ENCODE measurements at regions not wholly inside any gene's neighbourhood (a gene's known extent, or its start where the extent isn't known, plus 50 kb on each side); places are given as distances from the start of the nearest gene placed in this dataset.

GRCh38 chr10:4763513-4763912 is 62.5 kb upstream of the AKR1E2 start:
- Histone ChIP-seq H3K27ac (ENCODE audit: insufficient read depth, low read depth, low read length) (peak overlapping the region; percentile 70), H3K9me1 (replicated peaks; ENCODE audit: control insufficient read depth, extremely low read depth, insufficient read depth, low read length) (no peaks in the 10 kb centered on the region), H2AFZ (ENCODE audit: low read depth, low read length) (peak overlapping the region; percentile 37), H4K20me1 (replicated peaks; ENCODE audit: control insufficient read depth, extremely low read depth, insufficient read depth, low read length) (no peaks in the 10 kb centered on the region), H3K27me3 (ENCODE audit: control insufficient read depth in 2 of 2, insufficient read depth in 2 of 2, low read length in 2 of 2) (no peaks in the 10 kb centered on the region), H3K4me2 (ENCODE audit: insufficient read depth, low read length) (peak overlapping the region; percentile 32), H3K36me3 (ENCODE audit: control insufficient read depth in 2 of 2, extremely low read depth in 1 of 2, insufficient read depth in 2 of 2, low read length in 2 of 2) (peaks cover 0 to 5% of the 10 kb centered on the region in 2 experiments), H3K79me2 (ENCODE audit: control insufficient read depth, insufficient read depth, low read length) (no peaks in the 10 kb centered on the region), H3K4me3 (replicated peaks in 1 of 3; ENCODE audit: insufficient read depth in 1 of 3, low read depth in 1 of 3, low read length in 3 of 3) (no peak overlapping the region), H3K4me1 (ENCODE audit: control insufficient read depth, extremely low read depth, insufficient read depth, low read length) (peaks cover 52% of the 10 kb centered on the region), H3K9ac (replicated peaks; ENCODE audit: extremely low read depth, insufficient read depth, low read length) (peak overlapping the region; percentile 32), H3K9me3 (replicated peaks; ENCODE audit: control insufficient read depth, insufficient read depth, low read length) (no peaks in the 10 kb centered on the region)
- no peak for DNase-seq (ENCODE audit: low read depth, low spot score)
- CTCF ChIA-PET: interaction anchor here (0.7 to 3.3 kb wide), 10 partner anchors 37 to 1566 kb away, joined by 3 to 14 read pairs (median 5); no protein-coding TSS in a partner anchor
- FAIRE-seq: no peak
- dilution Hi-C loops (cut with MboI; ENCODE audit: extremely low pct_ligation_motif_present, low sequenced_read_pairs): no loop called here
- BruUV-seq (replicated peaks): TSS peak; percentile 56
- POLR2A ChIA-PET: interaction anchor here (0.7 to 1.3 kb wide), 2 partner anchors 59 to 81 kb away, joined by 3 read pairs; no protein-coding TSS in a partner anchor
- TF ChIP-seq MYC (IDR thresholded peaks at IDR 0.05; ENCODE audit: low read depth, low read length) (no peak), GATA2 (IDR thresholded peaks at IDR 0.05; ENCODE audit: insufficient read depth, insufficient read length, low read depth, low read length) (no peak), CTCF (IDR thresholded peaks at IDR 0.05; ENCODE audit: extremely low read depth in 1 of 2, insufficient read depth in 1 of 2, low read depth in 1 of 2, low read length in 2 of 2) (no peak), MAX (IDR thresholded peaks at IDR 0.05; ENCODE audit: insufficient read depth, insufficient read length) (no peak), POLR2A (IDR thresholded peaks at IDR 0.05; ENCODE audit: low read depth, low read length) (no peak), FOS (IDR thresholded peaks at IDR 0.05; ENCODE audit: borderline replicate concordance, insufficient read depth, low read length) (no peak), JUN (IDR thresholded peaks at IDR 0.05; ENCODE audit: borderline replicate concordance, insufficient read depth, insufficient read length, low read depth) (no peak), EZH2 (IDR thresholded peaks at IDR 0.05; ENCODE audit: borderline replicate concordance, low read depth, low read length, severe bottlenecking) (no peak), POLR2AphosphoS5 (IDR thresholded peaks at IDR 0.05; ENCODE audit: insufficient read depth, low read depth, low read length) (no peak)
- intact Hi-C loops (cut with micrococcal nuclease): no loop called here
